ENCODE measurements at regions not wholly inside any gene's neighbourhood (a gene's known extent, or its start where the extent isn't known, plus 50 kb on each side); places are given as distances from the start of the nearest gene placed in this dataset.
A peak's percentile ranks its signal among the peaks of the same experiment; 100 is the strongest.
"Not testable (repeated sequence)": the region's sequence is repeated elsewhere in the genome, so short reads cannot be mapped to it uniquely, and the experiment has no call there.

DNA sequence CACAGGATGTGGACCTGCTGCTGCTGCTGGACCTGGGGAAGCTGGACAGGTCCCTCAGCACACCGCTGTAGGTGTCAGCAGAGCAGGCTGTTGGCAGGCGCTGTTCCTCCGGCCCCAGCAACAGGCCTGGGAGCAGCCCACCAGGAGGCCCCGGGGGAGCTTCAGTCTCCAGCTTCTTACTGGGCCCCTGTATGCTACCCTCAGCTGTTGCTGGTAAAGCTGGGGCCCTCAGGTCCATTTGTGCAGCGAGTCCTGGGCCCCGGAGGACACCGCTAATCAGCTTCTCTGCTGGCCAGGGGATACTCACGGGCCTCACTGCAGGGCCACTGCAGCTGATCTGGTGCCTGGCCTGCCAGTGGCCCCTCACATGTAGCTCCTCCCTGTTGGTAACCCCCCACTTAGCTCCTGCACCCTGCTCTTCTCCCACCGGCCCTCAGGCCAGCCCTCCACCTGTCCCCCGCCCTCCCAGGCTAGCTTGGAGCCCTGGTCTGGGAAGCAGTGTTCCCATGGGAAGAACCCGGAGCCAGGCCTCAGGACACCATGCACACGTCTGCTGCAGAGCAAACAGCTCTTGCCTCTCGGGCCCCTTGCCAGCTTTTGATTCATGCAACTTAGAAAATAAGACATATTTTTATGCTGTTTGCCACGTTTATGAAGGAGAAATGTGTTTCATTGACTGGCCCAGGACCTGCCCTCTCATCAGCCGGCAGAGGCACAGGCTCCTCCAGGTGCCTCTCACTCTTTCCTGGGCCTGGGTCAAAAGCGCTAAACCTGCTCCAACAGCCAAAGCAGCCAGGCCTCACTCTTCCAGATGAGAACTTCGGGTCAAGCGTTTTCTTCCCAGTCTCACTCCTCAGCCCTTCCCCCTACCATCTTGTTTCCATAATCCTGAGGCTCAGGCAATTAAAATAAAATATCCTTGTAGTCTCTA is 61.0 kb upstream of the ADAMTS2 start:
- H3K27ac Mint-ChIP-seq = no peak overlapping the region
- no peak for DNase-seq
- no peak overlapping the region for H3K4me3 Mint-ChIP-seq
- peaks cover 16% of the 10 kb centered on the region for H3K9me3 Mint-ChIP-seq
- TF ChIP-seq, protein P1, sequence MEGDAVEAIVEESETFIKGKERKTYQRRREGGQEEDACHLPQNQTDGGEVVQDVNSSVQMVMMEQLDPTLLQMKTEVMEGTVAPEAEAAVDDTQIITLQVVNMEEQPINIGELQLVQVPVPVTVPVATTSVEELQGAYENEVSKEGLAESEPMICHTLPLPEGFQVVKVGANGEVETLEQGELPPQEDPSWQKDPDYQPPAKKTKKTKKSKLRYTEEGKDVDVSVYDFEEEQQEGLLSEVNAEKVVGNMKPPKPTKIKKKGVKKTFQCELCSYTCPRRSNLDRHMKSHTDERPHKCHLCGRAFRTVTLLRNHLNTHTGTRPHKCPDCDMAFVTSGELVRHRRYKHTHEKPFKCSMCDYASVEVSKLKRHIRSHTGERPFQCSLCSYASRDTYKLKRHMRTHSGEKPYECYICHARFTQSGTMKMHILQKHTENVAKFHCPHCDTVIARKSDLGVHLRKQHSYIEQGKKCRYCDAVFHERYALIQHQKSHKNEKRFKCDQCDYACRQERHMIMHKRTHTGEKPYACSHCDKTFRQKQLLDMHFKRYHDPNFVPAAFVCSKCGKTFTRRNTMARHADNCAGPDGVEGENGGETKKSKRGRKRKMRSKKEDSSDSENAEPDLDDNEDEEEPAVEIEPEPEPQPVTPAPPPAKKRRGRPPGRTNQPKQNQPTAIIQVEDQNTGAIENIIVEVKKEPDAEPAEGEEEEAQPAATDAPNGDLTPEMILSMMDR (IDR thresholded peaks at IDR 0.05) = no peak
- no peaks in the 10 kb centered on the region for H3K36me3 Mint-ChIP-seq (ENCODE audit: low read depth)
- H3K27me3 Mint-ChIP-seq (ENCODE audit: low read depth, poor library complexity) = peaks cover 16% of the 10 kb centered on the region
- H3K4me1 Mint-ChIP-seq = peaks cover 45% of the 10 kb centered on the region

GRCh38 chr5:179405426-179406030 is 60.3 kb upstream of the ADAMTS2 start:
- Mint-ChIP-seq H3K27me3 (ENCODE audit: low read depth, poor library complexity) (peaks cover 16% of the 10 kb centered on the region), H3K27ac (no peak overlapping the region)

GRCh38 chr5:179405054-179405416 is 59.8 kb upstream of the ADAMTS2 start:
- no peak for DNase-seq
- Mint-ChIP-seq H3K4me1 (peaks cover 44% of the 10 kb centered on the region), H3K36me3 (ENCODE audit: low read depth) (no peaks in the 10 kb centered on the region), H3K27ac (no peak overlapping the region), H3K4me3 (no peak overlapping the region), H3K9me3 (peaks cover 29% of the 10 kb centered on the region), H3K27me3 (ENCODE audit: low read depth, poor library complexity) (peaks cover 16% of the 10 kb centered on the region)
- TF ChIP-seq, protein P1 (IDR thresholded peaks at IDR 0.05) = no peak

More at GRCh38 chr5:179405426-179406030, 60.3 kb upstream of the ADAMTS2 start:
- DNase-seq = no peak
- Mint-ChIP-seq H3K36me3 (ENCODE audit: low read depth) (no peaks in the 10 kb centered on the region), H3K9me3 (peaks cover 24% of the 10 kb centered on the region), H3K4me3 (no peak overlapping the region), H3K4me1 (peaks cover 45% of the 10 kb centered on the region)
- TF ChIP-seq, protein P1 (IDR thresholded peaks at IDR 0.05) = no peak

DNA sequence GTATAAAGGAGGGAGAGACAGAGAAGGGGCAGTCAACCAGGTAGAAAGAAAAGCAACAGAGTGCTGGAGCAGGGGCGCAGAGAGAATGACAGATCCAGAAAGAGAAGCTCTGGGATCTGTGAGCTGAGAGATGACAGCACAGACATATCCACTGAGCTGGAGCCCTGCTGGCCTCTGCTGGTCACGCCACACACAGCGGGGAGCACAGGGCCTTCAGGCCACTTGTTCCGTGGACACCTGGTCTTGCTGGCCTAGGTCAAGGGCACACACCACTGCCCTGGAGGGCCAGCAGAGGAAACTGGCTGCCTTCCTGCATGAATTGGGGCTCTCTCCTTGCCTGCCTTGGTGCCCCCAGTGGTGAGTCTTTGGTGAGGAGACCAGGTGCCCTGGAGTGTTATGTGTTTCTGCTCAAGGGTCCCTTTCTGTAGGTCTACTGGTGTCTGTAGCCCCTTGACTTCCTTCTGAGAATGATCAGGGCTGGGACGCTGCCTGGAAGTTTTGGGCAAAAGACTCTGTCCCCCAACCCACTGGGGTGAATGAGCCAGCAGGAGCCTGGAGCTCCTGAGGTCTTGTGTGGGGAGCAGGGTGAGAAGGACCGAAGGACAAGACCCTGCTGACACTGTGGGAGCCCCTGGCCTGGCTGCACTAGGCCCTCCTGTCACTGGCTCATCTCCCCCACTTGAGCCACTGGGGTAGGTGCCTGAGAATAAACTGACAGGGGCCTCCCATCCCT is 59.2 kb upstream of the ADAMTS2 start:
- peaks cover 35% of the 10 kb centered on the region for H3K9me3 Mint-ChIP-seq
- DNase-seq = no peak
- TF ChIP-seq, protein P1 (IDR thresholded peaks at IDR 0.05) = peak; percentile 28
- no peak overlapping the region for H3K27ac Mint-ChIP-seq
- H3K4me1 Mint-ChIP-seq = peaks cover 40% of the 10 kb centered on the region
- H3K4me3 Mint-ChIP-seq = no peak overlapping the region
- peaks cover 12% of the 10 kb centered on the region for H3K27me3 Mint-ChIP-seq (ENCODE audit: low read depth, poor library complexity)
- H3K36me3 Mint-ChIP-seq (ENCODE audit: low read depth) = peaks cover 4% of the 10 kb centered on the region

DNA sequence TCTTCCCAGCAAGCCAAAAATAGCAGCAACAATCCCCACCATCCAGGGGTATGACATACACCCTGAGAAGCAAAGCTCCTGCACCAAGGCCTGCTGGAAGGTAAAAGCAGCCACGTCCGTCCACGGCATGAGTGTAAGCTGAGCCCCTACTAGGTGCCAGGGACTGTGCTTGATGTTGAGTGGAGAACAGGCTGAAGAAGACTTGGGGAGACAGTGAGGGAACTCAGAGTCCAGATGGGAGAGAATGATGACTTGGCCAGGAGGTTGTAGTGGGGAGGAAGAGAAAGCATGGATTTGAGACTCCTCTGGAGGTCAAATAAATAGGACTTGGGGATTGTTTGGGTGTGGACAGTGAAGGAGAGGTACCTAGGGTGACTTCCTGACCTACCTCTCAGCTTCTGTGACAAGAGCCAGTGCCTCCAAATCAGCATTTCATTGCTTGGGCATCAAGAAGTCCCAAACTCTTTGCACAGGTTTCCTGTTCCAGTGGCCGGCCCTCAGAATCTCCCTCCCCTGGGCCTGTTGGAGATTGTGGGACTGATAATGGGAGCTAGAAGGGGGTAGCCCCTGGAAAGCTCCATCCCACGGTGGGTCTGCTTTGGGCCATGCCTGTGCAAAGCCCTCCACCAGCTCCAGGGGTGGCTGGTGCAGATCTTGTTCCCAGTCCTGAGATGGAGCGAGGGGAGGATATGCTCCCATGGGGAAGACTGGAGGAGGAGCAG is 58.3 kb upstream of the ADAMTS2 start:
- H3K4me3 Mint-ChIP-seq = no peak overlapping the region
- H3K27ac Mint-ChIP-seq = no peak overlapping the region
- peaks cover 12% of the 10 kb centered on the region for H3K27me3 Mint-ChIP-seq (ENCODE audit: low read depth, poor library complexity)
- peaks cover 44% of the 10 kb centered on the region for H3K9me3 Mint-ChIP-seq
- TF ChIP-seq, protein P1 (IDR thresholded peaks at IDR 0.05) = no peak
- peaks cover 8% of the 10 kb centered on the region for H3K36me3 Mint-ChIP-seq (ENCODE audit: low read depth)
- no peak for DNase-seq
- H3K4me1 Mint-ChIP-seq = peaks cover 31% of the 10 kb centered on the region

DNA sequence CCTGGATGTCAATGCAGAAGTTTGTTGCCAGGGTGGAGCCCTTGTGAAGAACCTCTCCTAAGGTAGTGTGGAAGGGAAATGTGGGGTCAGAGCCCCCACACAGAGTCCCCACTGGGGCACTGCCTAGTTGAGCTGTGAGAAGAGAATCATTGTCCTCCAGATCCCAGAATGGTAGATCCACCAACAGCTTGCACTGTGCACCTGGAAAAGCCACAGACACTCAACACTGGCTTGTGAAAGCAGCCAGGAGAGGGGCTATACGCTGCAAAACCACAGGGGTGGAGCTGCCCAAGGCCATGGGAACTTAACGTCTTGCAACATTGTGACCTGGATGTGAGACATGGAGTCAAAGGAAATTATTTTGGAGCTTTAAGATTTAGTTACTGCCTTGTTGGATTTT is 55.2 kb upstream of the ADAMTS2 start:
- H3K9me3 Mint-ChIP-seq = peaks cover 66% of the 10 kb centered on the region
- H3K4me3 Mint-ChIP-seq; H3K36me3 Mint-ChIP-seq (ENCODE audit: low read depth); H3K27ac Mint-ChIP-seq; H3K4me1 Mint-ChIP-seq; DNase-seq; H3K27me3 Mint-ChIP-seq (ENCODE audit: low read depth, poor library complexity): not testable (repeated sequence)
